ENCODE measurements at regions not wholly inside any gene's neighbourhood (a gene's known extent, or its start where the extent isn't known, plus 50 kb on each side); places are given as distances from the start of the nearest gene placed in this dataset.

DNA sequence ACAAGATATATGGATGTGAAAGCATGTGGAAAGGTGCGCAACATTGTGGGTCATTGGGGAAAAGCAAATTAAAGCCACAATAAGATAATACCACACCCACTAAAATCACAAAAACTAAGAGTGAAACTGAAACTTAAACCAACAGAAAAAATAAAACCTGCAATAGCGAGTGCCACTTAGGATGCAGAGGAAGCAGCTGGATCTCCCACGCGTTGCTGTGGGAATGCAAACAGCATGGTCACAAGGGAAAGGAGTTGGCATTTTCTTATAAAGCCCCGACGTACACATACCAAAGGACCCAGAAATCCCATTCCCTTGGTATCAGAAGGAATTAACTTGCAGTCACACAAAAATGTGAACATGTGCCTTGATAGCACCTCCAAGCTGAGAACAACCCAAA lies 712.0 kb downstream of the TBC1D22A start:
- Histone ChIP-seq H3K4me1 (ENCODE audit: insufficient read depth, low read length) (no peaks in the 10 kb centered on the region), H2AFZ (ENCODE audit: low read depth, low read length) (no peak overlapping the region), H3K9me3 (ENCODE audit: low read length) (no peaks in the 10 kb centered on the region), H3K36me3 (ENCODE audit: insufficient read depth, low read length) (no peaks in the 10 kb centered on the region), H3K4me3 (ENCODE audit: low read length) (no peak overlapping the region), H3K27me3 (ENCODE audit: insufficient read depth, low read length) (no peaks in the 10 kb centered on the region)

- H3K4me1 ChIP-seq (ENCODE audit: insufficient read depth, low read length), result no peaks in the 10 kb centered on the region
- no peak overlapping the region for H2AFZ ChIP-seq (ENCODE audit: low read depth, low read length)
- no peak overlapping the region for H3K4me3 ChIP-seq (ENCODE audit: low read length)
- no peaks in the 10 kb centered on the region for H3K9me3 ChIP-seq (ENCODE audit: low read length)
- H3K36me3 ChIP-seq (ENCODE audit: insufficient read depth, low read length), result no peaks in the 10 kb centered on the region
- no peaks in the 10 kb centered on the region for H3K27me3 ChIP-seq (ENCODE audit: insufficient read depth, low read length)
Measured at GRCh38 chr22:47472636-47473035, 710.2 kb downstream of the TBC1D22A start.

- H3K9me3 ChIP-seq (ENCODE audit: low read length), result no peaks in the 10 kb centered on the region
- H3K4me1 ChIP-seq (ENCODE audit: insufficient read depth, low read length), result no peaks in the 10 kb centered on the region
- no peak overlapping the region for H2AFZ ChIP-seq (ENCODE audit: low read depth, low read length)
- no peaks in the 10 kb centered on the region for H3K36me3 ChIP-seq (ENCODE audit: insufficient read depth, low read length)
- no peaks in the 10 kb centered on the region for H3K27me3 ChIP-seq (ENCODE audit: insufficient read depth, low read length)
- no peak overlapping the region for H3K4me3 ChIP-seq (ENCODE audit: low read length)
Measured at GRCh38 chr22:47471406-47471805, 709.0 kb downstream of the TBC1D22A start.

- Histone ChIP-seq H3K4me3 (ENCODE audit: low read length) (no peak overlapping the region), H2AFZ (ENCODE audit: low read depth, low read length) (no peak overlapping the region), H3K9me3 (ENCODE audit: low read length) (no peaks in the 10 kb centered on the region), H3K36me3 (ENCODE audit: insufficient read depth, low read length) (no peaks in the 10 kb centered on the region), H3K4me1 (ENCODE audit: insufficient read depth, low read length) (no peaks in the 10 kb centered on the region), H3K27me3 (ENCODE audit: insufficient read depth, low read length) (no peaks in the 10 kb centered on the region)
Measured at GRCh38 chr22:47465809-47466208, 703.4 kb downstream of the TBC1D22A start.

DNA sequence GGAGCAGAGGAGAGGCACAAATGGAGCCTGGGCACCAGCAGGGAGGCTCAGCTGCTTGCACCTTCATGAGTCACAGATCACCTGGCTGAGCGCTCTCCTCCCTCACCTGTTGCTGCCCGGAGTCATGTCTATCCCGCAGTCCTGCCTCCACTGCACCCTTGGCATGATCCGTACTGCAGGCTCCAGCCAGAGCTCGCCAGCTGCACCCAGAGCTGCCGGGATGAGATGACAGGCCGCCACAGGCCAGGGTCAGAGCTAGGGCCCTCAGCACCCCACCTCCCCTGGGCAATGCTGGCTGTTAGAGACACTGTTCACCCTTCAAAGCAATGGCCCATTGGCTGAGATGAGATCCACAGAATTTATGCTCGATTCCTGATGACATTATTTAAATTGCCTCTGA lies 702.8 kb downstream of the TBC1D22A start:
- Histone ChIP-seq H3K9me3 (ENCODE audit: low read length) (no peaks in the 10 kb centered on the region), H3K4me3 (ENCODE audit: low read length) (no peak overlapping the region), H3K4me1 (ENCODE audit: insufficient read depth, low read length) (no peaks in the 10 kb centered on the region), H2AFZ (ENCODE audit: low read depth, low read length) (no peak overlapping the region), H3K27me3 (ENCODE audit: insufficient read depth, low read length) (no peaks in the 10 kb centered on the region), H3K36me3 (ENCODE audit: insufficient read depth, low read length) (no peaks in the 10 kb centered on the region)

- H3K4me1 ChIP-seq (ENCODE audit: insufficient read depth, low read length), result no peaks in the 10 kb centered on the region
- no peaks in the 10 kb centered on the region for H3K9me3 ChIP-seq (ENCODE audit: low read length)
Measured at GRCh38 chr22:47463220-47463619, 700.8 kb downstream of the TBC1D22A start.

GRCh38 chr22:47460861-47461260 lies 698.4 kb downstream of the TBC1D22A start:
- H3K9me3 ChIP-seq (ENCODE audit: low read length), result no peaks in the 10 kb centered on the region

More at GRCh38 chr22:47463220-47463619, 700.8 kb downstream of the TBC1D22A start:
- Histone ChIP-seq H3K4me3 (ENCODE audit: low read length) (no peak overlapping the region), H2AFZ (ENCODE audit: low read depth, low read length) (no peak overlapping the region), H3K27me3 (ENCODE audit: insufficient read depth, low read length) (no peaks in the 10 kb centered on the region), H3K36me3 (ENCODE audit: insufficient read depth, low read length) (no peaks in the 10 kb centered on the region)

GRCh38 chr22:47460176-47460575 lies 697.7 kb downstream of the TBC1D22A start:
- H3K9me3 ChIP-seq (ENCODE audit: low read length), result no peaks in the 10 kb centered on the region
- H3K4me1 ChIP-seq (ENCODE audit: insufficient read depth, low read length), result no peaks in the 10 kb centered on the region
- no peaks in the 10 kb centered on the region for H3K36me3 ChIP-seq (ENCODE audit: insufficient read depth, low read length)
- no peaks in the 10 kb centered on the region for H3K27me3 ChIP-seq (ENCODE audit: insufficient read depth, low read length)
- H3K4me3 ChIP-seq (ENCODE audit: low read length), result no peak overlapping the region
- no peak overlapping the region for H2AFZ ChIP-seq (ENCODE audit: low read depth, low read length)

More at GRCh38 chr22:47460861-47461260, 698.4 kb downstream of the TBC1D22A start:
- Histone ChIP-seq H3K4me3 (ENCODE audit: low read length) (no peak overlapping the region), H3K27me3 (ENCODE audit: insufficient read depth, low read length) (no peaks in the 10 kb centered on the region), H2AFZ (ENCODE audit: low read depth, low read length) (no peak overlapping the region), H3K4me1 (ENCODE audit: insufficient read depth, low read length) (no peaks in the 10 kb centered on the region), H3K36me3 (ENCODE audit: insufficient read depth, low read length) (no peaks in the 10 kb centered on the region)

DNA sequence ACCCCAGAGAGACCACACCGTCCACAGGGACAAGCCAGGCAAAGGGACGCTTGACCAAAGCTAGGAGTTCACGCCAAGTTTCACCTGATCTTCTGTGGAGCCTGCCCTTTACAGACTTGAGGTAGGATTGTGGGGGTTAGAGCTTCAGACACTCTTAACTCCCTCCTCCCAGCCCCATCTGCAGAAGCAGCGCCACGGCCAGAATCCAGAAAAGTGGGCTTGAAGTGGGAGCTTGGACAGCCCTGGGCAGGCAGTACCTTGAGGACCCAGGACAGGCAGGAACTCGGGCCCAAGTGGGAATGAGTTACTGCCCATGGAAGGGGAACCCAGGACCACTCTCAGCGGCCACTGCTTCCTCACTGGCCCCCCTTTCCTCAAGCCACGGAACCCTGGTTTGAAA lies 695.9 kb downstream of the TBC1D22A start:
- Histone ChIP-seq H2AFZ (ENCODE audit: low read depth, low read length) (no peak overlapping the region), H3K4me3 (ENCODE audit: low read length) (no peak overlapping the region), H3K9me3 (ENCODE audit: low read length) (no peaks in the 10 kb centered on the region), H3K27me3 (ENCODE audit: insufficient read depth, low read length) (no peaks in the 10 kb centered on the region), H3K4me1 (ENCODE audit: insufficient read depth, low read length) (no peaks in the 10 kb centered on the region), H3K36me3 (ENCODE audit: insufficient read depth, low read length) (no peaks in the 10 kb centered on the region)

DNA sequence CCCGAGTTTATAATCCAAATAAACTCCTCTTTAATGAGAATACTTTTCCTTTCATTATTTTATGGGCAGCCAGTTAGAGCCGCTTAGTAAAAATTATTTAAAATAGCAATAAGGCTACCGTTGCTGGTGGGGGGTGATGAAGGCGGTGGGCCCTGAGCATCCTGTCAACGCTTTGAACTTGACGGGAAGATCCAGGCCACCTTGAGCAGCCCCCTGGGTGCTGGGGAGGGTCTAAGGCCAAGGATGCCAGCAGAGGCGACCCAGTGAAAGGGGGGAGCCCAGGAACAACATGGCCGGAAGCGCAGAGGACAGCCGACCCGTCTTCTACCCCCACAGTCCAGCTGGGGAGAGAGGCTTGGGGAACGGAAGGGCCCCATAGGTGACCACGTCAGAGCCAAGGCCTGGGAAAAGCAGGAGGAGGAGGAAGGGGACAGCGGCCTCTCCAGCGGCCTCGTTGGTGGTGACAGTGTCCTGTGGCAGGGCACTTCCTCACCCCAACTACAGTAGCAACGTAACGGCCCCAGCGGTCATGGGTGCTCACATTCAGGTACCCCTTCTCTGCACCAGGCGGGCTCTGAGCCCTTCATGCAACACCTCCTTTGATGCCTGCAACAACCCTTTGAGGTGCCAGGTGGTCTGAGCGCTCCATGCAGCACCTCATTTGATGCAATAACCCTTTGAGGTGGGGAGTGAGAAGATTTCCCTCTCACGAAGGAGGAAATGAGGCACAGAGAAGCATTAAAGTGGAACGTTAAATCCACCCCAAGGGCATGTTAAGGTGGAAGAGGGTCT lies 695.3 kb downstream of the TBC1D22A start:
- no peak overlapping the region for H2AFZ ChIP-seq (ENCODE audit: low read depth, low read length)
- no peaks in the 10 kb centered on the region for H3K9me3 ChIP-seq (ENCODE audit: low read length)
- H3K4me3 ChIP-seq (ENCODE audit: low read length), result no peak overlapping the region
- no peaks in the 10 kb centered on the region for H3K36me3 ChIP-seq (ENCODE audit: insufficient read depth, low read length)
- no peaks in the 10 kb centered on the region for H3K27me3 ChIP-seq (ENCODE audit: insufficient read depth, low read length)
- H3K4me1 ChIP-seq (ENCODE audit: insufficient read depth, low read length), result no peaks in the 10 kb centered on the region

GRCh38 chr22:47457021-47457420 lies 694.6 kb downstream of the TBC1D22A start:
- H3K4me3 ChIP-seq (ENCODE audit: low read length), result no peak overlapping the region
- no peaks in the 10 kb centered on the region for H3K36me3 ChIP-seq (ENCODE audit: insufficient read depth, low read length)
- H3K9me3 ChIP-seq (ENCODE audit: low read length), result no peaks in the 10 kb centered on the region
- H3K4me1 ChIP-seq (ENCODE audit: insufficient read depth, low read length), result no peaks in the 10 kb centered on the region
- H2AFZ ChIP-seq (ENCODE audit: low read depth, low read length), result no peak overlapping the region
- no peaks in the 10 kb centered on the region for H3K27me3 ChIP-seq (ENCODE audit: insufficient read depth, low read length)

DNA sequence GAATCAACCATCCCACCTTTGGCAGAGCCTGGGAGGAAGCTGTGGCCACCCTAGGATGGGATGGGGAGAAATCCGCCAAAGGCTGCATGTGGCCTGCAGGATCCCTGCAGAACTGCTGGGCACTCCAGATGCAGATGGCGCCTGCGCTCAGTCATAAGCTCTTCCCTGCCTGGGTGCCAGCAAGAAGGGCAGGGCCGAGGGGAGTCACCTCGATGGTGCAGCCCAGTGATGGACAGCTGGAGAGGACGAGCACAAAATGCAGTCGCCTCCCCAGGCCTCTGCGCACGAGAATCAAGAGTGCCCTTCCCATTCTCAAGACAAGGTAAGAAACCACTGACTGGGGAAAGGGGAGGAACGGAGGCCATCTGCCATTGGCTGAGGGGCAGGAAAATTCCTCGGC lies 693.6 kb downstream of the TBC1D22A start:
- Histone ChIP-seq H3K4me1 (ENCODE audit: insufficient read depth, low read length) (no peaks in the 10 kb centered on the region), H3K36me3 (ENCODE audit: insufficient read depth, low read length) (no peaks in the 10 kb centered on the region), H3K9me3 (ENCODE audit: low read length) (no peaks in the 10 kb centered on the region), H3K4me3 (ENCODE audit: low read length) (no peak overlapping the region), H2AFZ (ENCODE audit: low read depth, low read length) (no peak overlapping the region), H3K27me3 (ENCODE audit: insufficient read depth, low read length) (no peaks in the 10 kb centered on the region)

DNA sequence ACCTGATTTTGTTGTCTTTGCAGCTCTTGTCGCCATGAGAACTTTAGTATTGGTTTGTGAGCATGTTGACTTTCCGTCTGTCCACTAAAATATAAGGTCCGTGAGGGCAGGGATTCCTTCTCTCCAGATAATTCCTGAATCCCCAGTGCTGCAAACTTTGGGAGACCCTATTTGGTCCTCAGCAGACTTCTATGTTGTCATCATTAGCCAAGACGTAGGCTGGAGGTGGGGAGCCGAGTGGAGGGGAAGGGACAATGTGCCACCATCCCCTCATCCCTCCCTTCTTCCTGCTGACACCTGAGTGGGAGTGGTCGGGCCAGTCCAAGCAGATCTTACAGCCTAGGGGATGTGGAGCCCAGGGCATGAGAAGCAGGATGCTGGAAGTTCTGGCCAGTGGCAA lies 690.6 kb downstream of the TBC1D22A start:
- H2AFZ ChIP-seq (ENCODE audit: low read depth, low read length), result no peak overlapping the region
- H3K9me3 ChIP-seq (ENCODE audit: low read length), result no peaks in the 10 kb centered on the region
- H3K36me3 ChIP-seq (ENCODE audit: insufficient read depth, low read length), result no peaks in the 10 kb centered on the region
- H3K4me1 ChIP-seq (ENCODE audit: insufficient read depth, low read length), result no peaks in the 10 kb centered on the region
- H3K4me3 ChIP-seq (ENCODE audit: low read length), result no peak overlapping the region
- no peaks in the 10 kb centered on the region for H3K27me3 ChIP-seq (ENCODE audit: insufficient read depth, low read length)

DNA sequence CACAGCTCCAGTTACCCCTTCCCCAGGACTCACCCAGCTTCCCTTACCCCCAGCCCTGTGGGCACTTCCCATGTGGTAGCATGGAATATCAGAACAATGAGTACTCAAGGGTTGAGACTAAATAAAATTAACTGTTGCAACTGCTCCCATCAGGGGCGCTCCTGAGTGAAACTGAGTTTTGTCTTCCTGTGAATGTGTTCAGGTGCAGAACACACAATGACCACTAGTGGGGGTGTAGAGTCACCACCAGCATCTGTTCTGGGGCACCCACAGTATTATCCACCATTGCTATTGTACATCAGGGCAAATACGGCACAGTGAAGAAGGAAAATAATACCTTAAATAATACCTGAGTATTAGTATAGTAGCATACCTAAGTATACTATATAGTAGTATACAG lies 689.7 kb downstream of the TBC1D22A start:
- H3K36me3 ChIP-seq (ENCODE audit: insufficient read depth, low read length), result no peaks in the 10 kb centered on the region
- no peaks in the 10 kb centered on the region for H3K27me3 ChIP-seq (ENCODE audit: insufficient read depth, low read length)
- H3K9me3 ChIP-seq (ENCODE audit: low read length), result no peaks in the 10 kb centered on the region

More for the DNA sequence above, 689.7 kb downstream of the TBC1D22A start:
- no peaks in the 10 kb centered on the region for H3K4me1 ChIP-seq (ENCODE audit: insufficient read depth, low read length)
- no peak overlapping the region for H3K4me3 ChIP-seq (ENCODE audit: low read length)
- no peak overlapping the region for H2AFZ ChIP-seq (ENCODE audit: low read depth, low read length)

Measured in neuron (in vitro differentiated cells).